Occipital lobe (tissue), 1 donor: ENCODE measurements at regions not wholly inside any gene's neighbourhood (a gene's known extent, or its start where the extent isn't known, plus 50 kb on each side); places are given as distances from the start of the nearest gene placed in this dataset.

Source experiments
- DNase-seq: peaks from one replicate; lab custom pipeline; 2025; lab: John Stamatoyannopoulos, UW

DNA sequence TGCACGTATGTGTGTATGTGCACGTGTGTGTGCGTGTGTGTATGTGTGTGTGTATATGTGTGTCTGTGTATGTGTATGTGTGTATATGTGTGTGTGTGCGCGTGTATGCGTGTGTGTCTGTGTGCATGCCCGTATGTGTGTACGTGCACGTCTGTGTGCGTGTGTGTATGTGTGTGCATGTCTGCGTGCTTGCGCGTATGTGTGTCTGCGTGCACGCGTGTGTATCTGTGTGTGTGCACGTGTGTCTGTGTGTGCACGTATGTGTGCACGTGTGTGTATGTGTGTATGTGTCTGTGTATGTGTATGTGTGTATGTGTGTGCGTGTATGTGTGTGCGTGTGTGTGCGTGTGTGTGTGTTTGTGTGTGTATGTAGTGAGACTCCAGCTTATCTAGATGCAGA is 97.5 kb upstream of the SPATS2L start:
- DNase-seq: no peak

DNA sequence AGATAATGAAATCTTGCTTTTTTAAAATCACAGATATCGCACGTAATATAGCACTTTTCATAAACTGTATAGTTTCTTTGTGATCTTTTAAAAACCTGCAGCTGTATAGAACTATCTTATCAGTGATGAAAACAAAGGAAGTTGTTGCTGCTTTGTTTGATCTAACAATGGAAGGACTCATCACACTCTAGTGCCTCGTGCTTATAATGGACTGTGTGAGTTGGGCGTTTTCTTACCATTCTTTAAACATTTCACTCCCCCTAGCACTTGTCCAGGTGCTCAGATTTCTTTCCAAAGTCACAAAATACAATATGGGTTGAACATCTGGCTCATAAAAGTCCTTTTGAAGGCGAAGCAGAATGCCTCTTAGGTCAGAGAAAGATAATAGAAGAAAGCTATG is 94.8 kb upstream of the SPATS2L start:
- no peak for DNase-seq

DNA sequence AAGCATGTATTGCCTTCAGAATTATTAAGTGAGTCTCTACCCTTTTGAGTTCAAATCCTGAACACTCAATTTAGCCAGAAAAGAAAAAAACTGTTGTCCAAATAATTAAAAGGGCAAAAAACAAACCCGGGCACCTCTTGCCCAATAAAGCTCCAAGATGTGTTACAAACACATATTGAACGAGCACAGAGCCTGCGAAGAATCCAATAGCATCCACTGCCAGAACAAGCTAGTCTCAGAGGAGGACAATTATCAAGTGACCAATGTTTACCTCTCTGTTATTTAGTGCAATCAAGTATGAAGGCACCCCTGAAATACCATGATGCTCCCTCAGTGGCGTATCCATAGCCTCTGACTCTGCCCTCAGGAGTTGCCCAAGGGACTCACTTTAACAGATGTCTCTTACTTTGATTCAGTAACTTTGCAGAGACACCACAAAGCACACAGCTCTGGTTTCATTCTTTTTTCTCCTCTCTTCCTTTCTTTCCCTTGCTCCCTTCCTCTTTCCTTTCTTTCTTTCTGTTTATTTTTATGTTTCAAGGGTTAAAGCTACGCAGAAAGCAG is 93.5 kb upstream of the SPATS2L start:
- DNase-seq: no peak

DNA sequence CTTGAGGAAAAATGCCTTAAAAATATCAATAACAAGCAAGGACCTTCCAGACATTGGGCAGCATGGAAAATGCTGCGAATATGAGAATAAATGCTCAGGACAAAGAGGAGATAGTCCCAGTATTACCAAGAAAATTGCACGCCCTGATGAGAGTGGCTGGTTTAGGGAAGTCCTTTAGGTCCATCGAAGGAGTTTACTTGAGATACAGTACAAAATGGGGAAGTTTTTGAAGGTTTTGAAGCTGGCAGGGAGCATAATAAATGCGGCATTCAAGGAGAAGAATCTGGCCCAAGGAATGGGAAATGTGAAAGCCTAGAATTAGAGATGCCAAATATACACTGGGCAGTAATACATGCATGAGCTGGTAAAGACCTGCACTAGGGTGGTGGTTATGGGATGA is 90.2 kb upstream of the SPATS2L start:
- DNase-seq: no peak

DNA sequence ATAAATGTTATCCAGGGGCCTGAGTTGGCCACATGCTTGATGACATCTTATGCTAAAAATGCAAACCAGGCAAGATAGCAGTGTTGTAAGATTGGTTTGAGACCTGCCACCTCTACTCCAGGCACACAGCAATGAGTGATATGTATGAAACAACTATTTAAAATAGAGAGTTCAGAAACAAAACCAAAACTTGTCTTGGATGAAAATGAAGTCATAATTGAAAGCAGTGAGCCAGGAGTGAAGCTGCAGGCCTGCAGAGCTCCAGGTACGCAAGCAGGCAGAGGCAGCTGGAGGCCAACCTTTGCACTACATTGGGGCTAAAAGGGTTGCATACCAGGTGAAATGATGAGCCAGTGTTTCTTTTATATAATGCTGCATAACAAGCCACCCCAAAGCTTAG is 89.2 kb upstream of the SPATS2L start:
- no peak for DNase-seq

DNA sequence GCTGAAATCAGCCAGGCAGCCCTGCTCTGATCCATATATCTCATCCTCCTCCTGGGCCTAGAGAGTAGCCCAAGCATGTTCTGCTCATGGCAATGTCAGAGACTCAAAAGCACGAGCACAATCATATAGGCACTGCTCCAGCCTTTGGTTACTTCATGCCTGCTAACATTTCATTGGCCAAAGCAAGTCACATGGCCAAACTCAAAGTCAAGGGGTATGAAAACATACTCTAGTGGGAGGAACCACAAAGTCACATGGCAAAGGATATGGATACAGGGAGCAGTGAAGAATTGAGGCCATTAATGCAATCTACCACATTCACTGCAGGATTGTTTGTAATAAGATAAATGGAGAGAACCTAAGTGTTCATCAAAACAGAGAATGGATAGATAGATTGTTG is 87.8 kb upstream of the SPATS2L start:
- DNase-seq: no peak

DNA sequence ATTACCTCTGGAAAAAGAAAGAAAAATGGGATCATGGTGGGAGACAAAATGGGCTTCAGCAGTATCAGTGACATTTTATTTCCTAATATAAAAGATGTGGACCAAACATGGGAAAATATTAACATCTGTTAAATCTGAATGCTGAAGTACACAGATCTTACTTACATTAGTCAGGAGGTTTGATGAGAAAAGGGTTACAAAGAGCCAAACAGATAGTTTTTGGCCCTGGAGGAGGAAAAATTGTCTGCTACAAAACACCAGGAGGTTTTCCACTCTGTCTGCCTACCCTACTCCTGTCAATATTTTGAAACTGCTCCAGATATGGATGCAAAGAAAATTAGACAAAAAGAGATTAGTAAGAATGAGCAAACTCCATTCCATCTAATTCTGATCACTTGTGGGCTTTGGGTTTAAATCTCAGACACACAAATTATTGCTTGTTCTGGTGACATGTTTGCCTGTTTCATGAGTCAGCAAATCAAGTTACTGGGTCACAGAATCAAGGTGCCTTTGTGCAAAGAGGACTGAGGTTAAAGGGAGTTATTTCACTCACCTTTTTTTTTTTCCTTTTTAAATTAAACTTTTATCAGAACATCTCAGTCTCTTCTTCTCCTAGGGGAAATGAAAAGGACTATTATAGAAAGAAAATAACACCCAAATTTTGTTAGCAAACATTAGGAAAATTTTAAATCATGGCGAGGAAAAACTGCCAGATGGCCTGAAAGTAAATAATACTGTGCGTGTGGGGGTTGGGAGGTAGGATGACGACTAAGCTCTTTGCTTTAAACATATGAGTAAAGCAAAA is 87.0 kb upstream of the SPATS2L start:
- no peak for DNase-seq

DNA sequence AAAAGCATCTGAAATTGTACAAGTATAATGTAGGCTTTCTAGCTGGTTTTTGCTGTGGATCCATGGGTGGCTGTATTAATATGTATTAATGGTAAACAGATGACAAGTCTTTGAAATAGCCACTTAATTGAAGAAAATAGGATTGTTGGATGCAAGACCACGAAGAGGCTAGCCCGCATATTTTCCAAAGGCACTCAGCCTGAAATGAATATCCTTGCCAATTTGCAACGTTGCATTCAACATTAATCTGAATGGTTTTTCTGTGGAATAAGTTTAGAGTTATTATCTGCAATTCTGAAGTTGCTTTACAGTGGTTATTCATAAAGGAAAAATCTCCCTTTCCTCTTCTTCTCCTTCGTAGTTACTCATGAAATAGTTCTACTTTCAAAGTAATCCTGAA is 86.2 kb upstream of the SPATS2L start:
- no peak for DNase-seq

DNA sequence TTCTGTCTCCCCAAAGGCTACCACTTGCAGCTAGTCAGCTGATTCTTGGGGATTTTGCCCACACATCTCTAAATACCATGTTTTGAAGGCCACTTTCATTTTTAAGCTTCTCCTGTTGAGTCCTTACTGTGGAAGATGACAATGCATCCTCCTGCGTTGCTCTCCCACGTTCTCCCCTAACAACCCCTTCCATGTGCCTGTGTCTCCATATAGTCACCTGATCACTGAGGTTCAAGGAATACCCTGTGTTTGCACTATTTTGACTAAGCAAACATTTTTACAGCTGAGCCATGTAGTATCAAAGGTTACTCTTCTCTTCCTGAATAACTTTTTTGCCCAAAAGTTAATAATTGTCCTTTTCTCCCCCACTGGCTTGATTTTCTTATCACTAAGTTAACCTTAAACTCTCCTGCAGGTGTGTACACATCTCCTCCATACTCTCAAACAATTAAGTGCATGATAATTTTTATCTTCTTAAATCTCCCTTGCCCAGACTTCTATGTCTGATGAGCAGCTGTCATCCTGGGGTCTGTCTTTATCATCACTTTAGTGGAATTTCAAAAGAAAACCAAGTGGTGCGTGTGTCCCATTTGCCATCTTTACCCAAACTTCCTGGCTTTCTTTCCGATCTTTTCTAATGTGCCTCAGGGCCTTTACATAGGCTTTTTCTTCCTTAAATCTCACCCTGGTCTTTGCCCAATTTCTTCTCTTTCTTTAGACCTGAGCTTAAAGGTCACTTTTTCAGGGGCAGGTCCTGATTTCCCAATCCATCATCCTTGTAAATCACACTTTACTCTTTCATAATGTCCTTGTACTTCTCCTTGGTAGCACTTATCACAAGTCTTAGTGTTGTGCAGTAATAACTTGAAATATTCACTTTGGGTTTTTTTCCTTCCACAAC is 85.2 kb upstream of the SPATS2L start:
- no peak for DNase-seq

DNA sequence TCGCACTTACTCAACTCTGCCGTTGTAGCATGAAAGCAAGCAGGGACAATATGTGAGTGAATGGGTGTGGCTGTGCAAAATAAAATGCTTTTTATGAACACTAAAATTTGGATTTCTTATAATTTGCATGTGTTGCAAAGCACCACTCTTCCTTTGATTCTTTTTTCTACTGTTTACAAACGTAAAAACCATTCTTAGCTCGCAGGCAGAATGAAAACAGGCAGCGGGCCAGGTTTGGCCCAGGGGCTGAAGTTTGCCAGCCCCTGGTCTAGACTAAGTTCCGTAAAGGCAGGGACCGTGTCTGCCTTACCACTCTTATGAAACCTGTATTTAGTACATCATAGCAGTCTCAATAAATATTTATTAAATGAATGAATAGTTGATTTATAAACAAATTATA is 83.7 kb upstream of the SPATS2L start:
- no peak for DNase-seq

DNA sequence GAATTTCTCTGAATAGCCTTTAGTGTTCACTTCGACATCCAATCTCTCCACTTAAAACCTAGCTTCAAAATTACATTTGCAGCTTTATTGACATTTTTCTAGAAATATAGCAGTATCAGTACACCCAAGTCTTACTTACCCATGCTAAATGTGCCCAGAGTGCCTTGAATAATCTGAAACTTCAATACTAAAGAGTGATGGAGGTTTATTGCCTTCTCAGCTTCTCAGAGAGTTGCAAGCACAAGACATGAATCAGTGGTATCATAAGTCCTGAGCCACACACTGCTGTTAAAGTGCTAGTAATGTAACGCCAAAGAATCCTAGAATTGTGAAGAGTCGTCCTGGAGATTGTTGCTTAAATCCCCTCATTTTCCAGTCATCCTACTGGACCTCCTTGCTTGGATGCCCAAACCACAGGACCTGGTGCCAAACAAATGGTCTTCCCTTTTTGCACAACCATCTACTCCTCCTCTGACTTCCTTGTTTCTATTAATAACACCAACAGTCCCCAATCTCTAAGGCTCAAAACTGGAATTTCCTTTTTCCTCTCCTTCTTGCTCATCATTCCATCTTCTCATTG is 83.2 kb upstream of the SPATS2L start:
- no peak for DNase-seq

DNA sequence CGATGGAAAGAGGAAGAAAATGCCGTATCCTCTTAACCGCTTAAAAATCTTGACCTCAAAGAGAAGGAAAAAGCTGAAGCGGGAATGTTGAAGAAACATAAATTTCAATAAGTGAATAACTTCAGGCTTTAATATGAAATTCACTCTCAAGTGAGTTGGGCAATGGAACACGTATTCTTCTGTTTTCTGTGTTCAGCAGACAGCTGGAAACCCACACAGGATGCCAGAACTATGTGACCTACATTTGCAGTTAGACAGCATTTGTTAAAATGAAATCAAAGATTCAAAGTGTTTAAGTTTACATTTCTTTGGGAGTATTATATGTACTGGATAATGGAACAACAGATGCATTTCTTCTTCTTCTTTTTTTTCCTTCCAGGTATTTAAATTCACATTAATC is 80.5 kb upstream of the SPATS2L start:
- no peak for DNase-seq

DNA sequence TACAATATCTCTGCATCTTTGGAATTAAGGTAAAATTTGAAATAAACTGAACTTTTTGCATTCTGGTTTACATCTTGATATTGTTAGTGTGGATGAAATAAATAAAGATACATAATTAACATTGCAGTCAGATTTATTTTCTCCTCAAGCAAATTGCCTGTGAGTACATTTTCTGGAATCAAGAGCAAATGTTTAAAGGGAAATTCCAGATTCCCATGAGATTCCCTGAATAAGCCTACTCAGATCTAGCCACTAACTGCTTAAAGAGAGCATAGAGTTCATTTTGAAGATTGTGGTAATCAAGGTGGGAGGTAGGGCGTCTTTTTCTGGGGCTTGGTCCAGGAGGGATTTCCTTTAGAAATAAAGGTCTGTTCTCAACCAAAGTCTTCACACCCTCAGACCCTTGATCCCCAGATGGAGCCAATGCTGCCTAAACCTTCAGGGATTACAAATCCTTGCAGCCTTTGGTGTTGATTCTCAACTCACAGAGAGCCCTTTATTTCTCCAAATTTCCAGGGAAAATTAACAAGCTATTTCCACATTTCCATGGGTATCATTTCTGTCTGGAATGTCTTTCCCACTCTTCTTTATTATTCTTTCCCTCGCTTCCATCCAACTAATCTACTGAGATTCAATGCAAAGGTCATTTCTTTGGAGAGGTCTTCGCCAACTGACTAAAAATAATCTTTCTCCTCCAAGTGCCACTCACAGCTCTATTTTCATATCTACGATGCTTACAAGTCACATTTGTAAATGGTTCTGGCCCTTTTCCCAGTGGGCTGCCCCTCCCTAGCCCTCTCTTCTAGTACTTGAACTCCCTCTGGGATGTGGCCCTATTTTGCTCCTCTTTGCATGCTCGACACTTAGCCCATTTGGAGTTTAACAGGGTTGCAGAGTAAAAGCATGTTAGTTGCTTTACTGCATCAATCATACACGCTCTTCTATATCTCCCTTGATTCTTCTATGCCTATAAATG is 79.8 kb upstream of the SPATS2L start:
- no peak for DNase-seq

DNA sequence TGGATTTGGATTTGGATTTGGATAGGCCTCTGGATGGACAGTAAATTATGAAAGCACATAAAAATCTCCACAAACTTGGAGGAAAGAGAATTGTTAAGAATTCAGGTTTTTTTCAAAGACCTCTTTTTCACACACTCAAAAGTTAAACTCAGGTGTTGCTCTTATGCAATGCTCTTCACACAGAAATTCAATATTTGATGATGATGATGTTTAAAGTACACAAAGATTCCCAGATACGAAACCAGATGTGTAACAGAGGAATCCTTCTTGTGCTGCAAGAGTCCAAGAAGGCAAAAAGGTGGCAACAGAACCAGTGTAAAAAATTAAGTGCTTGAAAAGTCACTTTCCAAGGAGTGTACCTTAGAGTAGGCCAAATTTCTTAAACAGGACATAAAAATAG is 75.8 kb upstream of the SPATS2L start:
- no peak for DNase-seq

DNA sequence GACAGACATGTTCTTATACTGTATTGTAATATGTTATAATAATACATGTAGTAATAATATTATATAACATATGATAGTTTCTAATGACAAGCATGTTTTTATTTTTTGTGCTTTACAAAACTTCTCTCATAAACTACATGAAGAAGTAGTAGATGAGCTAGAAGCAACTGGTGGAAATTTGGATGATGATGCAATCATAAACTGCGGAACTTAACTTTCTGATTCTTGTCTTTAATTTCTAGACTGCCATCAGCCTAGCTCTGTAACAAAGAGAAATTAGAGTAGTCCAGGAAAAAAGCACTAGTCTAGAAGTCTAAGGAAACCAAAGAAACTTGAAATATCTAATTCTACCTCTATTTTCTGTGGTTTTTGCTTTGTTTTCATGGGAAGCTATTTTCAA is 71.0 kb upstream of the SPATS2L start:
- DNase-seq: no peak

DNA sequence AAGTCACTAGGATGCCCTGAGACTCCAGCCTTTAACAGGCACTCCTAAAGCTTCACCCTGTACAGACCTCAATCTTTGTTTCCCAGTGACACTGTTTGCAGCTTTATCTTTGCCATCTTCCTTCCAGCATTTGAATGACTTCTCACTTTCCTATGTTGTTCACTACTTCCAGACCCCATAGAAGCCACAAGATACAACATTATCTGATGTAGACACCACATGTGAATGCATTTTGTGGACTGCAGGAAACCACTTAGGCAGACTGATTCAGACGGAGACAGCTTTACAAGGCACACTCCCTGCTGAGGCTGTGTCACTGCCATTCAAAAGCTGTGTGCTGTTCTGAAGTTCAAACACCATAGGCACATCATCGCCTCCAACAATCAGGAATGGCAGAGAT is 67.3 kb upstream of the SPATS2L start:
- DNase-seq: no peak

DNA sequence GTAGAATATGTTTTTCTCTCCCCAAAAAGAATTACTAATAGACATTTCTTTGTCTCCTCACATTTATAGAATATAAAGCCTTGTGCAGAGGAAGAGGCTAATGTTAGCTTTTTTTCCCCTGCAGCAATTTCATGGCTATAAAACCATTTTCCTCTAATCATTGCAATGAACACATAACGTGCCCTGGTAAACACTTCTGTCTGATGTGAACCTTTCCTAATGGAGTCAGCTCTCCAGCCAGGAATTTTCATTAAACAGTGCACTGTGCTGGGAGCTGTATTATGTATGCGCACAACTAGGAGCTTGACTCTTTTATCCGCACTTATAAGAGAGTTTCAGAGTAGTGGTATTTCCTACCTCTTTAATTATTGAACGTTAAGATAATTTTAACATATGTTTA is 63.9 kb upstream of the SPATS2L start:
- DNase-seq: no peak

DNA sequence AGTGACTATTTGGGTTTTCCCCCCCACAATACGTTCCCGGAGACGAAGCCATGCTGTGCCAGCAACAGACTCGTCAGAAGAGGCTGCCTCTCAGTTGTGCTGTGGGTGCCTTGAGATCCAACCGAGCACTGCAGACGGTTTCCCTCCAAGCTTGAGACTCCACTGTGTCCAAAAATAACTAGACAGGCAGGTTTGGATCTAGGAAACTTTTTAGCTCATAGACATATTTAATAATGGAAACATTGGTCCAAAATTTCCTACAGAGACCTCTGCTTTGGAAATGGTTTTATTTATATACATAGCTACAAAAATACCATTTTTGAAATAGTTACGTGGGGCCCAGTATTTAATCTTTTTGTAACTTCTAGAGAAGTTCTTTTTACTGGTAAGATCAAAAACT is 63.1 kb upstream of the SPATS2L start:
- DNase-seq: no peak

DNA sequence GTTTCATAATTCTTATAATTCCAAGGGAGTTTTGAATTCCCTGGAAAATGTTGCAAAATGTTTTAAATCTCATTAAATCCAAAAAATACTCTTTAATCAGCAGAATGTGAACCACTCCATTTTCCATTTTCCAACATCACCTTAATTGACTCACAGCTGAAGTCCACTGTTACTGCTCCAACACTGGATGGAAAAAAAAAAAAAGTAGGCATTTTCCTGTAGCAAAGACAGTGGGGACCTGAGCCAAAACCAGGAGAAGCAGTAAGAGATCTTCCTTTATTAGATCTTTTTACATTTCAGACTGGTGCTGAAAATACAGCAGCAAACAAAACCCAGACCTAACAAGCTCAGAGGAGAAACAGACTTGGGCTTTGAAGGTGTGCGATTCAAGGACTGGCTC is 62.4 kb upstream of the SPATS2L start:
- DNase-seq: no peak

DNA sequence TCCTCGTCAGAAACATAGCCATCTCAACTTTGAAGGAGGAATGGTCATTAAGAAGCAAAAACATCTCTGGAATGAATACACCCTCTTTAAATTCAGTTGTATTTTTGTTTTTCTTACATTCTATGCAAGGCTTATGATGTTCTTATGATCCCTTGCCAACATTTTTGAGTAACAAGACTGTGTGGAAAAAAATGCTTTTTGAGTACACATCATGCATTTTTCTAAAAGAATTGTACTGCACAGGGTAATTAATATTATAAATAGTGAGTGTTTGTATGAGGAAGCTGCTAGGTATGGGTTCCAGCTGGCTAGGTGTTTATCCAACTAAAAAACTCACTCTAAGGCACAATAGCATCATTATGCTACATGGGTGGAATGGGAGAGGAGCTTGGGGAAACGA is 59.0 kb upstream of the SPATS2L start:
- DNase-seq: no peak
